IMR-90 (cell line): ENCODE measurements at regions not wholly inside any gene's neighbourhood (a gene's known extent, or its start where the extent isn't known, plus 50 kb on each side); places are given as distances from the start of the nearest gene placed in this dataset.

Experiments
- BHLHE40 ChIP-seq: fragments of 150-350 bp; IDR thresholded peaks from 2 replicates; pipeline ENCODE4 v1.6.1; 2016; ENCODE audit warnings: mild to moderate bottlenecking, low read depth, low read length
- CEBPB ChIP-seq: IDR thresholded peaks from 2 replicates; pipeline ENCODE4 v1.6.1; 2012; ENCODE audit warnings: low read depth, low read length, improper control_type of control experiment
- CHD1 ChIP-seq: IDR thresholded peaks from 2 replicates; pipeline ENCODE4 v1.6.1; 2012; ENCODE audit warnings: low read depth, low read length, improper control_type of control experiment
- CTCF ChIP-seq: conservative IDR thresholded peaks from 2 replicates; pipeline ENCODE4 v1.5.1; 2012; ENCODE audit warnings: mild to moderate bottlenecking, low read depth, low read length, improper control_type of control experiment
- ELK1 ChIP-seq: fragments of 150-350 bp; IDR thresholded peaks from 2 replicates; pipeline ENCODE4 v1.6.1; 2016; ENCODE audit warnings: low read depth, mild to moderate bottlenecking, low read length, moderate library complexity, borderline replicate concordance
- FOS ChIP-seq: fragments of 150-350 bp; IDR thresholded peaks from 2 replicates; pipeline ENCODE4 v1.6.1; 2016; ENCODE audit warnings: low read depth, low read length
- POLR2A ChIP-seq: IDR thresholded peaks from 2 replicates; pipeline ENCODE4 v1.6.1; 2012; ENCODE audit warnings: mild to moderate bottlenecking, low read depth, low read length
- RAD21 ChIP-seq: IDR thresholded peaks from 2 replicates; pipeline ENCODE4 v1.6.1; 2012; ENCODE audit warnings: low read length, improper control_type of control experiment
- SMC3 ChIP-seq: fragments of 150-350 bp; IDR thresholded peaks from 2 replicates; pipeline ENCODE4 v1.6.1; 2016; ENCODE audit warnings: low read depth, mild to moderate bottlenecking, antibody characterized with exemption, low read length, moderate library complexity

GRCh38 chr5:3340471-3340870 is 255.2 kb upstream of the IRX1 start:
- no peak for TF ChIP-seq ELK1
- TF ChIP-seq RAD21, result no peak
- no peak for TF ChIP-seq POLR2A
- TF ChIP-seq CHD1, result no peak
- TF ChIP-seq BHLHE40, result no peak
- TF ChIP-seq CEBPB, result no peak
- TF ChIP-seq CTCF, result no peak
- no peak for TF ChIP-seq FOS
- TF ChIP-seq SMC3, result no peak
